ENCODE measurements at regions not wholly inside any gene's neighbourhood (a gene's known extent, or its start where the extent isn't known, plus 50 kb on each side); places are given as distances from the start of the nearest gene placed in this dataset.

- no peaks in the 10 kb centered on the region for H3K36me3 ChIP-seq
- no peak overlapping the region for H3K4me3 ChIP-seq
- H3K27me3 ChIP-seq: no peaks in the 10 kb centered on the region
- H3K9me3 ChIP-seq: peaks cover 12% of the 10 kb centered on the region
- DNase-seq: no peak
These were observed 253.8 kb upstream of the COL8A1 start for GRCh38 chr3:99384596-99384995.

- H3K9me3 ChIP-seq: peaks cover 8% of the 10 kb centered on the region
- no peak for DNase-seq
- H3K27me3 ChIP-seq: no peaks in the 10 kb centered on the region
- H3K36me3 ChIP-seq: no peaks in the 10 kb centered on the region
- no peak overlapping the region for H3K4me3 ChIP-seq
These were observed 261.5 kb upstream of the COL8A1 start for GRCh38 chr3:99376926-99377325.

GRCh38 chr3:99373846-99374210, 264.6 kb upstream of the COL8A1 start:
- Histone ChIP-seq H3K9me3 (no peaks in the 10 kb centered on the region), H3K27me3 (no peaks in the 10 kb centered on the region), H3K4me3 (no peak overlapping the region), H3K36me3 (no peaks in the 10 kb centered on the region)
- DNase-seq: no peak

GRCh38 chr3:99373088-99373845, 265.1 kb upstream of the COL8A1 start:
- no peaks in the 10 kb centered on the region for H3K27me3 ChIP-seq
- DNase-seq: no peak

GRCh38 chr3:99366663-99367429, 271.5 kb upstream of the COL8A1 start:
- Histone ChIP-seq H3K36me3 (no peaks in the 10 kb centered on the region), H3K27me3 (no peaks in the 10 kb centered on the region), H3K4me3 (no peak overlapping the region), H3K9me3 (peaks cover 11% of the 10 kb centered on the region)
- DNase-seq: no peak

More at GRCh38 chr3:99373088-99373845, 265.1 kb upstream of the COL8A1 start:
- 0 out of 2 replicates have a peak, but pooled peaks cover 1% of the 10 kb centered on the region for H3K9me3 ChIP-seq
- H3K4me3 ChIP-seq: no peak overlapping the region
- H3K36me3 ChIP-seq: no peaks in the 10 kb centered on the region

- DNase-seq: no peak
- no peak overlapping the region for H3K4me3 ChIP-seq
- no peaks in the 10 kb centered on the region for H3K27me3 ChIP-seq
- no peaks in the 10 kb centered on the region for H3K36me3 ChIP-seq
- peaks cover 11% of the 10 kb centered on the region for H3K9me3 ChIP-seq
These were observed 272.4 kb upstream of the COL8A1 start for GRCh38 chr3:99365979-99366378.

GRCh38 chr3:99365396-99365795, 273.0 kb upstream of the COL8A1 start:
- no peaks in the 10 kb centered on the region for H3K36me3 ChIP-seq
- no peak overlapping the region for H3K4me3 ChIP-seq
- no peaks in the 10 kb centered on the region for H3K27me3 ChIP-seq
- peaks cover 11% of the 10 kb centered on the region for H3K9me3 ChIP-seq
- no peak for DNase-seq

GRCh38 chr3:99357131-99357530, 281.3 kb upstream of the COL8A1 start:
- no peaks in the 10 kb centered on the region for H3K36me3 ChIP-seq
- DNase-seq: no peak
- no peaks in the 10 kb centered on the region; the same call in 1 of the 2 replicates for H3K9me3 ChIP-seq
- H3K27me3 ChIP-seq: no peaks in the 10 kb centered on the region
- no peak overlapping the region for H3K4me3 ChIP-seq

GRCh38 chr3:99356696-99357095, 281.7 kb upstream of the COL8A1 start:
- Histone ChIP-seq H3K9me3 (no peaks in the 10 kb centered on the region; the same call in 1 of the 2 replicates), H3K4me3 (no peak overlapping the region), H3K36me3 (no peaks in the 10 kb centered on the region), H3K27me3 (no peaks in the 10 kb centered on the region)
- DNase-seq: no peak

GRCh38 chr3:99355465-99355864, 282.9 kb upstream of the COL8A1 start:
- H3K9me3 ChIP-seq: no peaks in the 10 kb centered on the region; the same call in 1 of the 2 replicates
- H3K27me3 ChIP-seq: no peaks in the 10 kb centered on the region
- H3K36me3 ChIP-seq: no peaks in the 10 kb centered on the region
- H3K4me3 ChIP-seq: no peak overlapping the region
- DNase-seq: no peak

- Histone ChIP-seq H3K36me3 (no peaks in the 10 kb centered on the region), H3K27me3 (no peaks in the 10 kb centered on the region), H3K9me3 (no peaks in the 10 kb centered on the region; the same call in 1 of the 2 replicates), H3K4me3 (no peak overlapping the region)
- no peak for DNase-seq
These were observed 285.6 kb upstream of the COL8A1 start for GRCh38 chr3:99352811-99353210.

GRCh38 chr3:99351122-99351521, 287.3 kb upstream of the COL8A1 start:
- no peak for DNase-seq
- H3K27me3 ChIP-seq: no peaks in the 10 kb centered on the region
- H3K9me3 ChIP-seq: no peaks in the 10 kb centered on the region; the same call in 1 of the 2 replicates
- no peaks in the 10 kb centered on the region for H3K36me3 ChIP-seq
- no peak overlapping the region for H3K4me3 ChIP-seq

- no peak for DNase-seq
- no peaks in the 10 kb centered on the region for H3K36me3 ChIP-seq
- no peak overlapping the region for H3K4me3 ChIP-seq
- no peaks in the 10 kb centered on the region for H3K27me3 ChIP-seq
- no peaks in the 10 kb centered on the region; the same call in 1 of the 2 replicates for H3K9me3 ChIP-seq
These were observed 289.9 kb upstream of the COL8A1 start for GRCh38 chr3:99348451-99348850.

- H3K36me3 ChIP-seq: no peaks in the 10 kb centered on the region
- no peak overlapping the region for H3K4me3 ChIP-seq
- no peaks in the 10 kb centered on the region; the same call in 1 of the 2 replicates for H3K9me3 ChIP-seq
- no peak for DNase-seq
- H3K27me3 ChIP-seq: no peaks in the 10 kb centered on the region
These were observed 294.2 kb upstream of the COL8A1 start for GRCh38 chr3:99344216-99344615.

GRCh38 chr3:99342383-99342782, 296.0 kb upstream of the COL8A1 start:
- DNase-seq: no peak
- no peaks in the 10 kb centered on the region for H3K27me3 ChIP-seq
- no peaks in the 10 kb centered on the region for H3K36me3 ChIP-seq
- peaks cover 6% of the 10 kb centered on the region; the same call in 1 of the 2 replicates for H3K9me3 ChIP-seq
- no peak overlapping the region for H3K4me3 ChIP-seq

GRCh38 chr3:99339222-99339621, 299.2 kb upstream of the COL8A1 start:
- peaks cover 6% of the 10 kb centered on the region; the same call in 1 of the 2 replicates for H3K9me3 ChIP-seq
- no peak for DNase-seq
- no peak overlapping the region for H3K4me3 ChIP-seq
- no peaks in the 10 kb centered on the region for H3K27me3 ChIP-seq
- no peaks in the 10 kb centered on the region for H3K36me3 ChIP-seq

- Histone ChIP-seq H3K9me3 (no peaks in the 10 kb centered on the region), H3K4me3 (no peak overlapping the region), H3K36me3 (no peaks in the 10 kb centered on the region), H3K27me3 (no peaks in the 10 kb centered on the region)
- DNase-seq: peak; percentile 41
These were observed 305.7 kb upstream of the COL8A1 start for GRCh38 chr3:99332718-99333117.
